Activated CD8-positive, alpha-beta memory T cell treated with anti-CD3 and anti-CD28 coated beads, Interleukin-2, amount 50 U/mL, for 1 hour (primary cell): ENCODE measurements at regions not wholly inside any gene's neighbourhood (a gene's known extent, or its start where the extent isn't known, plus 50 kb on each side); places are given as distances from the start of the nearest gene placed in this dataset.

ENCODE experiments used
- DNase-seq: peaks from one replicate; pipeline ENCODE4 v3.0.0-alpha.2; 2020; ENCODE audit errors: extremely low read depth

GRCh38 chr13:107573184-107573583 lies 642.2 kb downstream of the LIG4 start:
- DNase-seq, result no peak

- no peak for DNase-seq
Observed at GRCh38 chr13:107572156-107572555, 643.2 kb downstream of the LIG4 start.

- DNase-seq, result no peak
Observed at GRCh38 chr13:107568181-107568580, 647.2 kb downstream of the LIG4 start.

- no peak for DNase-seq
Observed at GRCh38 chr13:107563099-107563925, 652.0 kb downstream of the LIG4 start.

- no peak for DNase-seq
Observed at GRCh38 chr13:107562203-107562602, 653.1 kb downstream of the LIG4 start.

GRCh38 chr13:107554460-107554859 lies 660.9 kb downstream of the LIG4 start:
- DNase-seq, result no peak

- no peak for DNase-seq
Observed at GRCh38 chr13:107553838-107554237, 661.5 kb downstream of the LIG4 start.

- DNase-seq, result no peak
Observed at GRCh38 chr13:107551521-107551920, 663.8 kb downstream of the LIG4 start.

- DNase-seq, result no peak
Observed at GRCh38 chr13:107548338-107548737, 667.0 kb downstream of the LIG4 start.

GRCh38 chr13:107545946-107546502 lies 669.3 kb downstream of the LIG4 start:
- DNase-seq, result no peak

- no peak for DNase-seq
Observed at GRCh38 chr13:107534548-107534947, 680.8 kb downstream of the LIG4 start.

GRCh38 chr13:107531816-107532215 lies 683.5 kb downstream of the LIG4 start:
- no peak for DNase-seq

- DNase-seq, result no peak
Observed at GRCh38 chr13:107531180-107531579, 684.2 kb downstream of the LIG4 start.

GRCh38 chr13:107529035-107529434 lies 686.3 kb downstream of the LIG4 start:
- DNase-seq, result no peak

- no peak for DNase-seq
Observed at GRCh38 chr13:107518780-107519179, 696.6 kb downstream of the LIG4 start.

GRCh38 chr13:107518292-107518691 lies 697.0 kb downstream of the LIG4 start:
- no peak for DNase-seq

GRCh38 chr13:107516517-107516916 lies 698.8 kb downstream of the LIG4 start:
- DNase-seq, result no peak

- no peak for DNase-seq
Observed at GRCh38 chr13:107512551-107512950, 702.8 kb downstream of the LIG4 start.

- DNase-seq, result no peak
Observed at GRCh38 chr13:107497661-107498060, 717.7 kb downstream of the LIG4 start.

- no peak for DNase-seq
Observed at GRCh38 chr13:107493266-107493665, 722.1 kb downstream of the LIG4 start.

GRCh38 chr13:107482688-107483087 lies 732.6 kb downstream of the LIG4 start:
- no peak for DNase-seq

GRCh38 chr13:107480130-107480529 lies 735.2 kb downstream of the LIG4 start:
- no peak for DNase-seq

GRCh38 chr13:107477772-107478379 lies 737.5 kb downstream of the LIG4 start:
- DNase-seq, result no peak
